Posterior vena cava (tissue), 2 donors: ENCODE measurements at regions not wholly inside any gene's neighbourhood (a gene's known extent, or its start where the extent isn't known, plus 50 kb on each side); places are given as distances from the start of the nearest gene placed in this dataset.

Experiments
- DNase-seq: peaks from one replicate; pipeline ENCODE4 v3.0.0-alpha.2; 2020; ENCODE audit warnings: low spot score
- intact Hi-C, 2 donors: fragments of 100-400 bp; cut with DNase I; formaldehyde crosslinking; loops; one replicate each; pipeline versions ENCODE4 v1.14.1 to v1.14.2; 2022 to 2023
- donor health status: DM: yes; HTN: yes; CAD: no.
- donor health status: DM: yes; HTN: yes; CAD: no.

- intact Hi-C loops, result no loop called here
- DNase-seq, result no peak
Measured at GRCh38 chr1:5374192-5374591, 618.0 kb downstream of the NPHP4 start.

GRCh38 chr1:5373281-5373680 lies 618.9 kb downstream of the NPHP4 start:
- intact Hi-C loops, result no loop called here

GRCh38 chr1:5371270-5371669 lies 621.0 kb downstream of the NPHP4 start:
- intact Hi-C loops, result no loop called here
- no peak for DNase-seq

More at GRCh38 chr1:5373281-5373680, 618.9 kb downstream of the NPHP4 start:
- no peak for DNase-seq

- intact Hi-C loops, result no loop called here
- DNase-seq, result no peak
Measured at GRCh38 chr1:5370311-5370710, 621.9 kb downstream of the NPHP4 start.

GRCh38 chr1:5369223-5369622 lies 623.0 kb downstream of the NPHP4 start:
- intact Hi-C loops, result no loop called here
- no peak for DNase-seq

GRCh38 chr1:5368201-5368600 lies 624.0 kb downstream of the NPHP4 start:
- no peak for DNase-seq
- intact Hi-C loops, result no loop called here

GRCh38 chr1:5367306-5367705 lies 624.9 kb downstream of the NPHP4 start:
- intact Hi-C loops, result no loop called here

GRCh38 chr1:5365751-5366150 lies 626.5 kb downstream of the NPHP4 start:
- intact Hi-C loops, result no loop called here
- no peak for DNase-seq

More at GRCh38 chr1:5367306-5367705, 624.9 kb downstream of the NPHP4 start:
- no peak for DNase-seq

GRCh38 chr1:5364591-5364990 lies 627.6 kb downstream of the NPHP4 start:
- DNase-seq, result no peak
- intact Hi-C loops, result no loop called here

- intact Hi-C loops, result no loop called here
- no peak for DNase-seq
Measured at GRCh38 chr1:5354681-5355080, 637.5 kb downstream of the NPHP4 start.

GRCh38 chr1:5351366-5351765 lies 640.9 kb downstream of the NPHP4 start:
- intact Hi-C loops, result no loop called here
- DNase-seq, result no peak

- intact Hi-C loops, result no loop called here
Measured at GRCh38 chr1:5349526-5349925, 642.7 kb downstream of the NPHP4 start.

GRCh38 chr1:5348732-5349465 lies 643.3 kb downstream of the NPHP4 start:
- no peak for DNase-seq
- intact Hi-C loops, result no loop called here

More at GRCh38 chr1:5349526-5349925, 642.7 kb downstream of the NPHP4 start:
- no peak for DNase-seq

- intact Hi-C loops, result no loop called here
- DNase-seq, result no peak
Measured at GRCh38 chr1:5347726-5348125, 644.5 kb downstream of the NPHP4 start.

- DNase-seq, result no peak
Measured at GRCh38 chr1:5345556-5345955, 646.7 kb downstream of the NPHP4 start.

GRCh38 chr1:5343256-5344020 lies 648.8 kb downstream of the NPHP4 start:
- DNase-seq, result no peak
- intact Hi-C loops, result no loop called here

More at GRCh38 chr1:5345556-5345955, 646.7 kb downstream of the NPHP4 start:
- intact Hi-C loops, result no loop called here

GRCh38 chr1:5342830-5343229 lies 649.4 kb downstream of the NPHP4 start:
- DNase-seq, result no peak
- intact Hi-C loops, result no loop called here

GRCh38 chr1:5342172-5342571 lies 650.1 kb downstream of the NPHP4 start:
- no peak for DNase-seq
- intact Hi-C loops, result no loop called here

- intact Hi-C loops, result no loop called here
- no peak for DNase-seq
Measured at GRCh38 chr1:5341471-5341870, 650.8 kb downstream of the NPHP4 start.

- intact Hi-C loops, result no loop called here
- DNase-seq, result no peak
Measured at GRCh38 chr1:5340560-5341130, 651.6 kb downstream of the NPHP4 start.
